Keratinocyte (primary cell): ENCODE measurements at regions not wholly inside any gene's neighbourhood (a gene's known extent, or its start where the extent isn't known, plus 50 kb on each side); places are given as distances from the start of the nearest gene placed in this dataset.

ENCODE experiments used
- CTCF ChIP-seq, 3 experiments: IDR thresholded peaks in 1 of 3; conservative IDR thresholded peaks in 1 of 3; optimal IDR thresholded peaks in 1 of 3; 2 replicates in 2 of 3; 3 replicates in 1 of 3; pipeline versions ENCODE3 to v1.5.1; 2011; ENCODE audit warnings: low read length in 3 of 3, mild to moderate bottlenecking in 3 of 3, moderate library complexity in 2 of 3, control low read depth in 1 of 3, inconsistent platforms in 1 of 3; ENCODE audit not compliant: insufficient read depth in 2 of 3; ENCODE audit errors: extremely low read depth in 1 of 3
- EZH2 ChIP-seq: IDR thresholded peaks from one replicate; pipeline ENCODE4 v1.6.1; 2012; ENCODE audit warnings: inconsistent platforms, mild to moderate bottlenecking, low read length, moderate library complexity

GRCh38 chr2:173654161-173654895, 299.7 kb downstream of the CDCA7 start:
- no peak for TF ChIP-seq CTCF (optimal IDR thresholded peaks at IDR 0.05 in 1 of 3, IDR thresholded peaks at IDR 0.05 in 1 of 3, conservative IDR thresholded peaks at IDR 0.05 in 1 of 3; ENCODE audit: extremely low read depth in 1 of 3, insufficient read depth in 2 of 3, low read length in 3 of 3)
- no peak for TF ChIP-seq EZH2
